ENCODE measurements at regions not wholly inside any gene's neighbourhood (a gene's known extent, or its start where the extent isn't known, plus 50 kb on each side); places are given as distances from the start of the nearest gene placed in this dataset.

GRCh38 chr5:18240971-18241370 is 606.7 kb downstream of the TAF11L14 start (continued):
- TF ChIP-seq CHD7 (IDR thresholded peaks at IDR 0.05; ENCODE audit: insufficient replicate concordance, low read length) (no peak), TCF12 (IDR thresholded peaks at IDR 0.05; ENCODE audit: low read depth, low read length) (no peak), EP300 (IDR thresholded peaks at IDR 0.05; ENCODE audit: borderline replicate concordance in 1 of 2, low read depth in 2 of 2, low read length in 2 of 2) (no peak), SRF (IDR thresholded peaks at IDR 0.05; ENCODE audit: low read depth, low read length) (no peak), CREB1 (IDR thresholded peaks at IDR 0.05) (no peak), RFX5 (IDR thresholded peaks at IDR 0.05; ENCODE audit: borderline replicate concordance, low read depth, low read length) (no peak), YY1 (IDR thresholded peaks at IDR 0.05; ENCODE audit: low read depth, low read length) (no peak), KDM1A (IDR thresholded peaks at IDR 0.05; ENCODE audit: borderline replicate concordance, low read length) (no peak), BCL11A (IDR thresholded peaks at IDR 0.05; ENCODE audit: low read depth in 2 of 2, low read length in 2 of 2) (no peak), TBP (IDR thresholded peaks at IDR 0.05; ENCODE audit: low read depth, low read length) (no peak), RAD21 (IDR thresholded peaks at IDR 0.05 in 1 of 2, conservative IDR thresholded peaks at IDR 0.05 in 1 of 2; ENCODE audit: low read depth in 2 of 2, low read length in 2 of 2) (no peak), HDAC6 (IDR thresholded peaks at IDR 0.05; ENCODE audit: low read depth, low read length) (no peak)

Data from H1 (cell line).